Tibial nerve (tissue), 4 donors: ENCODE measurements at regions not wholly inside any gene's neighbourhood (a gene's known extent, or its start where the extent isn't known, plus 50 kb on each side); places are given as distances from the start of the nearest gene placed in this dataset.

ENCODE experiments used
- DNase-seq, 2 donors: peaks; one replicate each; pipeline ENCODE4 v3.0.0-alpha.2; 2019; ENCODE audit warnings: low spot score in 2 of 2
- H3K27ac ChIP-seq, 4 donors: fragments of 200-600 bp; sonication (generic) in 3 of 4; one replicate each; pipeline ENCODE4 v1.5.1; 2017 to 2019; ENCODE audit warnings: mild to moderate bottlenecking in 1 of 4
- H3K27me3 ChIP-seq, 2 donors: fragments of 200-600 bp; sonication (generic) in 1 of 2; one replicate each; pipeline versions ENCODE4 v1.5.1 to v1.6.0; 2017 to 2019
- H3K36me3 ChIP-seq, 3 donors: fragments of 200-600 bp; sonication (generic); one replicate each; pipeline ENCODE4 v1.5.1; 2018 to 2019
- H3K4me1 ChIP-seq, 4 donors: fragments of 200-600 bp; sonication (generic) in 3 of 4; one replicate each; pipeline ENCODE4 v1.5.1; 2017 to 2019
- H3K4me3 ChIP-seq, 4 donors: fragments of 200-600 bp; sonication (generic) in 3 of 4; one replicate each; pipeline ENCODE4 v1.5.1; 2017 to 2019; ENCODE audit warnings: mild to moderate bottlenecking in 1 of 4, moderate library complexity in 1 of 4
- H3K9me3 ChIP-seq, 4 donors: fragments of 200-600 bp; sonication (generic) in 3 of 4; one replicate each; pipeline ENCODE4 v1.5.1; 2017 to 2019
- CTCF ChIP-seq, 5 experiments: fragments of 200-600 bp in 3 of 5; fragments of 450-650 bp in 2 of 5; sonication (generic) in 3 of 5; IDR thresholded peaks; one replicate each; pipeline ENCODE4 v1.5.1; 2016 to 2019; ENCODE audit warnings: antibody characterized with exemption in 5 of 5, mild to moderate bottlenecking in 3 of 5, moderate library complexity in 2 of 5
- EP300 ChIP-seq, 2 donors: sonication (generic); formaldehyde crosslinking; IDR thresholded peaks; one replicate each; pipeline ENCODE4 v1.6.1; 2017; ENCODE audit warnings: antibody characterized with exemption in 2 of 2, mild to moderate bottlenecking in 1 of 2
- POLR2A ChIP-seq, 2 donors: fragments of 450-650 bp; IDR thresholded peaks; one replicate each; pipeline ENCODE4 v1.6.1; 2017; ENCODE audit warnings: antibody characterized with exemption in 2 of 2, mild to moderate bottlenecking in 2 of 2, moderate library complexity in 2 of 2
- WGBS, 2 donors: methylation state at CpG; one replicate each; pipeline ENCODE4 v1.1.5; 2018; 5-methylcytosine and 5-hydroxymethylcytosine counted together

DNA sequence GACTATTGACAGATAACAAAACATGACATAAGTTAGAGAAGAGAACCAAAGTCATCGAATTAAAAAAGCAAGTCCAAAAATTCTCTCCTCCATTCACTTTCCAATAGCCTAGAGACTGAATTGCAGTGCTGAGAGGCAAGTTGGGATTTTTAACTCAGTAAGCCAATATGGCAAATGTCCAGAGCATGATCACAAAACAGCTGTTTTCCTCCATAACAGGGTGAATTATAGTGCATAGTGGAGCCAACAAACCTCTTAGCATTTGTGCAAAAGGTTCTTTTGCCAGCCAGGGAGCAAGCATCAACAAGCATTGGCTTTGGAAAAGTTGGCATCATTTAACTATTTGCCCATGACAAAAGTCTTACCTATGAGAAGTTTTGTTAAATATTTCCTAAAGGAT lies 458.8 kb upstream of the NOVA1 start:
- H3K9me3 ChIP-seq: peaks cover 0 to 4% (median 0%) of the 10 kb centered on the region in 4 donors
- H3K4me3 ChIP-seq: no peak overlapping the region
- 62 to 66% methylated on average over 1 of the region's 1 CpG for WGBS, 2 donors
- DNase-seq: no peak
- H3K27me3 ChIP-seq: no peaks in the 10 kb centered on the region
- no peaks in the 10 kb centered on the region for H3K36me3 ChIP-seq
- no peak for TF ChIP-seq POLR2A (IDR thresholded peaks at IDR 0.05)
- no peak for TF ChIP-seq CTCF (IDR thresholded peaks at IDR 0.05)
- TF ChIP-seq EP300 (IDR thresholded peaks at IDR 0.05): no peak
- H3K27ac ChIP-seq: no peak overlapping the region
- H3K4me1 ChIP-seq: no peaks in the 10 kb centered on the region

DNA sequence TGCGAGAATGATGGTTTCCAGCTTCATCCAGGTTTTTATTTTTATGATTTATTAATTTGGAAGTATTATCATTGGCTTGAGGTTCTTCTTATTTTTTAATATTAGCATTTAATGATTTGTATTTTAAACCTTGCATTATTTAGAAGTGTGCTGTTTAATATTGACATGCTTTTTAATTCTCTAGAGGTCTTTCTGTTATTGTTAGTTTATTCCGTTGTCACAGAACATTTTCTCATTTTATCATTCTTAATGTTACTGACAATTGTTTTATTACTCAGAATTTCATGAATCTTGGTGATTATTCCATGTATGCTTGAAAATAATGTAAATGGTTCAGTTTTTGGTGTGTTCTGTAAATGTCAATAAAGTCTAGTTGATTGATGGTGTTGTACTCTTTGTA lies 463.5 kb upstream of the NOVA1 start:
- no peaks in the 10 kb centered on the region for H3K4me1 ChIP-seq
- TF ChIP-seq EP300 (IDR thresholded peaks at IDR 0.05) (no peak), CTCF (IDR thresholded peaks at IDR 0.05) (no peak), POLR2A (IDR thresholded peaks at IDR 0.05) (no peak)
- 63 to 70% methylated on average over 2 of the region's 2 CpGs for WGBS, 2 donors
- no peaks in the 10 kb centered on the region for H3K9me3 ChIP-seq
- no peak overlapping the region for H3K4me3 ChIP-seq
- no peak overlapping the region for H3K27ac ChIP-seq
- no peaks in the 10 kb centered on the region for H3K27me3 ChIP-seq
- no peak for DNase-seq
- H3K36me3 ChIP-seq: no peaks in the 10 kb centered on the region

DNA sequence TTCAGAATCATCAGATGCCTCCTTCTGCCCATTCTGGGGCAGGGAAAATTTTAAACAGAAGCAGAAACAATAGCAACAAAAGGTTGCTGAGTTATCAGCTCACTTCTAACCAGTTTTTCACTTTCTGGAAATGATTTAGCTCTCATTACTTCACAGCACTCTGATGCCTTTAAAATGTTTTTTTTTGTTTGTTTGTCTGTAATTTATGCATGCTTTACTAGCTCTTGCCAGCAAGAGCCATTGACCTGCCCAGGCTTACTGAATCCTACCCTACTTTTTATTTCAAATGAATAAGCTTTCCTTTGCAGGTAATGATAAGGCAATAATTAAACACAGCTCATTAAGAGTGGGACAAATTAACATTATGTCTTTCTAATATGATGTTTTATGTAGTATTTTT lies 466.1 kb upstream of the NOVA1 start:
- Histone ChIP-seq H3K36me3 (no peaks in the 10 kb centered on the region), H3K27ac (no peak overlapping the region), H3K9me3 (no peaks in the 10 kb centered on the region), H3K4me3 (no peak overlapping the region), H3K4me1 (no peaks in the 10 kb centered on the region), H3K27me3 (no peaks in the 10 kb centered on the region)
- TF ChIP-seq CTCF (IDR thresholded peaks at IDR 0.05) (no peak), EP300 (IDR thresholded peaks at IDR 0.05) (no peak), POLR2A (IDR thresholded peaks at IDR 0.05) (no peak)
- no peak for DNase-seq

- H3K27ac ChIP-seq: no peak overlapping the region
- TF ChIP-seq CTCF (IDR thresholded peaks at IDR 0.05) (no peak), EP300 (IDR thresholded peaks at IDR 0.05) (no peak), POLR2A (IDR thresholded peaks at IDR 0.05) (no peak)
- H3K9me3 ChIP-seq: no peaks in the 10 kb centered on the region
- H3K27me3 ChIP-seq: no peaks in the 10 kb centered on the region
- 58 to 64% methylated on average over 2 of the region's 2 CpGs for WGBS, 2 donors
- H3K4me1 ChIP-seq: no peaks in the 10 kb centered on the region
- no peak overlapping the region for H3K4me3 ChIP-seq
- no peaks in the 10 kb centered on the region for H3K36me3 ChIP-seq
- no peak for DNase-seq
Observed at GRCh38 chr14:27065886-27066285, 468.1 kb upstream of the NOVA1 start.

DNA sequence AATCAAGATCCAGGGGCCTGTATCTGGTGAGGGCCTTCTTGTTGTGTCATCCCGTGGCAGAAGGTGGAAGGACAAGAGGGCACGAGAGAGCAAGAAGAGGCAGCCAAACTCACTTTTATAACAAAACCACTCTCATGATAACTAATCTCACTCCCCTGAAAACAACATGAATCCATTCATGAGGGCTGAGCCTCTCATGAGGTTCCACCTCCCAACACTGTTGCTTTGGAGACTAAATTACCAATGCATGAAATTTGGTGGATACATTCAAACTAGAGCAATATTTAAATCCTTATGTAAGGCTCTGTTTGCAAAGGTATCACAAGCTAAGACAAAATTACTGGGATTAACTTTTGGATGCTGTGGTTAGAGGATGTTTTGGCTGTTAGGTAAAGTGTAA lies 470.1 kb upstream of the NOVA1 start:
- no peaks in the 10 kb centered on the region for H3K36me3 ChIP-seq
- H3K9me3 ChIP-seq: no peaks in the 10 kb centered on the region
- no peaks in the 10 kb centered on the region for H3K4me1 ChIP-seq
- no peaks in the 10 kb centered on the region for H3K27me3 ChIP-seq
- no peak for TF ChIP-seq EP300 (IDR thresholded peaks at IDR 0.05)
- no peak for TF ChIP-seq CTCF (IDR thresholded peaks at IDR 0.05)
- TF ChIP-seq POLR2A (IDR thresholded peaks at IDR 0.05): no peak
- WGBS, 2 donors: 77 to 91% methylated on average over 2 of the region's 2 CpGs
- H3K27ac ChIP-seq: no peak overlapping the region
- H3K4me3 ChIP-seq: no peak overlapping the region
- DNase-seq: no peak
